RCC 7860 (cell line): ENCODE measurements at regions not wholly inside any gene's neighbourhood (a gene's known extent, or its start where the extent isn't known, plus 50 kb on each side); places are given as distances from the start of the nearest gene placed in this dataset.

Source experiments
- DNase-seq: peaks from one replicate; pipeline ENCODE4 v3.0.0-alpha.2; 2015; ENCODE audit warnings: low spot score
- FAIRE-seq: peaks from 2 replicates; lab custom pipeline; 2012; peaks lifted over from hg19 to GRCh38; lab: Jason Lieb, UNC

GRCh38 chr10:105339669-105340068, 698.6 kb downstream of the SORCS3 start:
- no peak for FAIRE-seq
- DNase-seq: no peak

- FAIRE-seq (no peak), DNase-seq (no peak)
These were observed 687.5 kb downstream of the SORCS3 start for GRCh38 chr10:105328503-105329133.
